MCF 10A (cell line): ENCODE measurements at regions not wholly inside any gene's neighbourhood (a gene's known extent, or its start where the extent isn't known, plus 50 kb on each side); places are given as distances from the start of the nearest gene placed in this dataset.
A peak's percentile ranks its signal among the peaks of the same experiment; 100 is the strongest.

Experiments used
- BruUV-seq: library from RNA; stranded (reverse); fragments of 400-500 nt; replicated peaks from 2 replicates; lab custom pipeline; 2021; lab: Mats Ljungman, UMichigan
- CTCF ChIA-PET: fragments of 300-600 bp; sonication (Branson Sonifier 250); formaldehyde crosslinking; extraction: SDS; loops from one replicate; lab custom pipeline; 2021; ENCODE audit warnings: antibody characterized with exemption, inconsistent platforms; lab: Yijun Ruan, JAX
- POLR2A ChIA-PET: fragments of 300-600, 350-650 bp; sonication (Branson Sonifier 250); formaldehyde crosslinking; extraction: SDS; loops from one replicate; lab custom pipeline; 2020; ENCODE audit warnings: antibody characterized with exemption, inconsistent platforms; lab: Yijun Ruan, JAX
- DNase-seq: peaks from one replicate; pipeline ENCODE4 v3.0.0-alpha.2; 2018; ENCODE audit not compliant: unreplicated experiment
- H3K27ac Mint-ChIP-seq: one replicate; pipeline ENCODE4 v1.8.0; 2022; ENCODE audit warnings: mild to moderate bottlenecking, low read depth, mixed read lengths; ENCODE audit not compliant: unreplicated experiment
- H3K27me3 Mint-ChIP-seq: one replicate; pipeline ENCODE4 v1.8.0; 2022; ENCODE audit warnings: mixed read lengths; ENCODE audit not compliant: insufficient read depth, unreplicated experiment
- H3K36me3 Mint-ChIP-seq: one replicate; pipeline ENCODE4 v1.8.0; 2022; ENCODE audit warnings: mild to moderate bottlenecking, moderate library complexity, mixed read lengths; ENCODE audit not compliant: insufficient read depth, unreplicated experiment
- H3K4me1 Mint-ChIP-seq: one replicate; pipeline ENCODE4 v1.8.0; 2022; ENCODE audit warnings: mixed read lengths; ENCODE audit not compliant: insufficient read depth, unreplicated experiment
- H3K4me3 Mint-ChIP-seq: one replicate; pipeline ENCODE4 v1.8.0; 2022; ENCODE audit warnings: mild to moderate bottlenecking, moderate library complexity, mixed read lengths; ENCODE audit not compliant: unreplicated experiment
- H3K9me3 Mint-ChIP-seq: one replicate; pipeline ENCODE4 v1.8.0; 2022; ENCODE audit warnings: mixed read lengths; ENCODE audit not compliant: unreplicated experiment
- intact Hi-C: fragments of 100-400 bp; cut with micrococcal nuclease; formaldehyde crosslinking; loops from 2 replicates; pipeline ENCODE4 v1.14.1; 2022
- TF ChIP-seq, protein P1 (sequence below): fragments of 200-600 bp; IDR thresholded peaks from one replicate; pipeline ENCODE4 v1.8.0; 2022; ENCODE audit warnings: antibody characterized with exemption, mild to moderate bottlenecking; ENCODE audit not compliant: unreplicated experiment

DNA sequence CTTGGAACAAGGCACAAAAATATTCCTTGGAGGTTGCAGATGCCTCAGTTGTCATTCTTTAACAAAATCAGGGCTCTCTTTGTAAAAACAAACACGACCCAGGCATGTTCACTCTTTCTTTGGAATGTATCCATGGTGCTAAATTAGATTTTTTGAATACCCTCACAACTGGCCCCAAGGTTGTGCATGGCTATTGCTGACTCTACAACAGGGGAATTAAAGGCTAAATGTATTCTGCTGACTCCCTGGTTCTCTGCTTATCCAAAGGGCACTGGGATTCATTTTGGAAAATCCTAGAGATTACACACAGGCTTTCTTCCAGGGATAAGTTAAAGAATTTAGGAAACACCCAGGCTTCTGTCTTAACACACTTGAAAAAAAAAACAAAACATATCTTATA lies 332.5 kb downstream of the WDR11 start:
- no peaks in the 10 kb centered on the region for H3K36me3 Mint-ChIP-seq
- H3K9me3 Mint-ChIP-seq: no peaks in the 10 kb centered on the region
- CTCF ChIA-PET: no interaction called here
- POLR2A ChIA-PET: no interaction called here
- peaks cover 6% of the 10 kb centered on the region for H3K4me1 Mint-ChIP-seq
- H3K27ac Mint-ChIP-seq: no peak overlapping the region
- H3K4me3 Mint-ChIP-seq: no peak overlapping the region
- TF ChIP-seq, protein P1, sequence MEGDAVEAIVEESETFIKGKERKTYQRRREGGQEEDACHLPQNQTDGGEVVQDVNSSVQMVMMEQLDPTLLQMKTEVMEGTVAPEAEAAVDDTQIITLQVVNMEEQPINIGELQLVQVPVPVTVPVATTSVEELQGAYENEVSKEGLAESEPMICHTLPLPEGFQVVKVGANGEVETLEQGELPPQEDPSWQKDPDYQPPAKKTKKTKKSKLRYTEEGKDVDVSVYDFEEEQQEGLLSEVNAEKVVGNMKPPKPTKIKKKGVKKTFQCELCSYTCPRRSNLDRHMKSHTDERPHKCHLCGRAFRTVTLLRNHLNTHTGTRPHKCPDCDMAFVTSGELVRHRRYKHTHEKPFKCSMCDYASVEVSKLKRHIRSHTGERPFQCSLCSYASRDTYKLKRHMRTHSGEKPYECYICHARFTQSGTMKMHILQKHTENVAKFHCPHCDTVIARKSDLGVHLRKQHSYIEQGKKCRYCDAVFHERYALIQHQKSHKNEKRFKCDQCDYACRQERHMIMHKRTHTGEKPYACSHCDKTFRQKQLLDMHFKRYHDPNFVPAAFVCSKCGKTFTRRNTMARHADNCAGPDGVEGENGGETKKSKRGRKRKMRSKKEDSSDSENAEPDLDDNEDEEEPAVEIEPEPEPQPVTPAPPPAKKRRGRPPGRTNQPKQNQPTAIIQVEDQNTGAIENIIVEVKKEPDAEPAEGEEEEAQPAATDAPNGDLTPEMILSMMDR: no peak
- H3K27me3 Mint-ChIP-seq: no peaks in the 10 kb centered on the region
- no peak for DNase-seq
- intact Hi-C loops: loop anchor here (10.0 kb wide), 1 partner anchor 551 kb away; no protein-coding TSS in a partner anchor
- BruUV-seq: no TSS peak

DNA sequence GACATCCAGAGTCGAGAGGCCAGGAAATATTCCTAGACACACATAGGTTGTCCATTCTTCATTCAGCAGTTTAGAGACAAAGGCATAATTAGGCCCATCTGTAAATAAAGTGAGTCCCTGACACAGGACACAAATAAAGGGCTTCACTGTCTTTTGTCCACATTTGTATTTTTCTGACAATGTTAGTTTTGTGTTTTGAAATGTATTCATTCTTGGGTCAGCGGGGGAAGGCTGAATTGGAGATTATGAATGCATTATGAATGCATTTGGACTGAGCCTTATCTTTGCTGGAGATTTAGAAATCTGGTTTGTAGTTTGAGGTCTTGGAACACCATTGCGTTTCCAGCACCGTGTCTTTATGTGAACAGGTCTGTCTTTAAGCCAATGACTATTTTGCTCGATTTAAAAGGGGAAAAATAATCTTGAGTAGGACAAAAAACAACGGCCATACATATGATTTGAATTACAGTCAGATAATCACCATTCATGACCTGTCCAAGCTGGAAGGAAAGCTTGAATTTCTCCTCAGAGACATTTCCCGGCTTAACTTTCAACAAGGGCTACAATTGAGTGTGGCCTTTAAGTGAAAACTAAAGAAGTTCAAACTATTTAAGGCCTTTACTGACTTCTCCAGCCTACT lies 334.8 kb downstream of the WDR11 start:
- POLR2A ChIA-PET: no interaction called here
- H3K36me3 Mint-ChIP-seq: no peaks in the 10 kb centered on the region
- intact Hi-C loops: loop anchor here (10.0 kb wide), 1 partner anchor 549 kb away; no protein-coding TSS in a partner anchor

DNA sequence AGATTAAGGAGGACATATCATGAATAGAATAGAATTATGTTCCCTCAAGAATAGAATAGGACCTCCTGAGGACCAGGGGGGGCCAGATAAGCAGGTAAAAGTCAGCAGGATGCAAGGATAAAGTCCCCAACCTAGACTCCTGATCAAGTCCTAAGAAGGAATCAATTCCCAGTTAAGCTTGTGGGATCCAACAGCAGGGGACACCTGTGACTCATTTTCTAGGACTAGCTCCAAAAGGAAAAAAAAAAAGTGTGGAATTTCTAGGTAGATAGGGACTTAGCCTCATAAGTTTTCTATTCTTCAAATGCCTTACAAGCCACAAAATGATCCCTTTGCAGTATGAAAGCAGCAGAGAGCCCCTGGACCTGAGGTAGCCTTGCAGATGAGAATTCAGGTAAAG lies 336.2 kb downstream of the WDR11 start:
- no peak overlapping the region for H3K4me3 Mint-ChIP-seq
- no peaks in the 10 kb centered on the region for H3K36me3 Mint-ChIP-seq
- no TSS peak for BruUV-seq
- TF ChIP-seq, protein P1: no peak
- POLR2A ChIA-PET: interaction anchor here (1.5 kb wide), 1 partner anchor 8 kb away, joined by 11 read pairs; no protein-coding TSS in a partner anchor
- no peak overlapping the region for H3K27ac Mint-ChIP-seq
- no peaks in the 10 kb centered on the region for H3K9me3 Mint-ChIP-seq
- intact Hi-C loops: loop anchor here (10.0 kb wide), 1 partner anchor 547 kb away; no protein-coding TSS in a partner anchor
- H3K27me3 Mint-ChIP-seq: no peaks in the 10 kb centered on the region
- CTCF ChIA-PET: interaction anchor here (0.6 to 2.0 kb wide), 5 partner anchors 11 to 700 kb away, joined by 3 to 7 read pairs (median 3); no protein-coding TSS in a partner anchor
- DNase-seq: no peak
- no peaks in the 10 kb centered on the region for H3K4me1 Mint-ChIP-seq

More for the DNA sequence above, 334.8 kb downstream of the WDR11 start:
- no peak for DNase-seq
- Mint-ChIP-seq H3K27me3 (no peaks in the 10 kb centered on the region), H3K27ac (no peak overlapping the region), H3K4me1 (no peaks in the 10 kb centered on the region), H3K9me3 (no peaks in the 10 kb centered on the region), H3K4me3 (no peak overlapping the region)
- TF ChIP-seq, protein P1: no peak
- BruUV-seq: no TSS peak
- CTCF ChIA-PET: interaction anchor here (1.1 kb wide), 1 partner anchor 17 kb away, joined by 3 read pairs; no protein-coding TSS in a partner anchor

DNA sequence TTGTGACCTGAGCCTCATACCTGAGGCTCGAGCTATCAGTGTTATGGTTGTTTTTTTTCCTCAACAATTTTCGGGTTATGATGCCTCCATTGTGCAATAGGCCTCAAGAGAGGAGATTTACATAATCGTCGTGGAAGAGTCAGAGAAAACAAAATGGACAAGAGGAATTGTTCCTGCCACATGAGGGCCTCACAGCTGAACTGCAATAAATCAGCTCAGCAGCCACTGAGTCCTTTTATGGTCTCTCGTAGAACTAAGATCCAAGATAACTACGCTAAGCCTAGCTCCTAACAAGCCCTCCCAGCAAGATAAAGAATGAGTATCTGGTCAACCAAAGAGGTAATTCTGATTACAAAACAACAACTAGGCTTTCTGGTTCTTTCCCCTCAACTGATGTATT lies 336.8 kb downstream of the WDR11 start:
- intact Hi-C loops: loop anchor here (10.0 kb wide), 1 partner anchor 547 kb away; no protein-coding TSS in a partner anchor
- no peak overlapping the region for H3K27ac Mint-ChIP-seq
- H3K4me3 Mint-ChIP-seq: no peak overlapping the region
- BruUV-seq: no TSS peak
- no peaks in the 10 kb centered on the region for H3K27me3 Mint-ChIP-seq
- H3K9me3 Mint-ChIP-seq: no peaks in the 10 kb centered on the region
- H3K4me1 Mint-ChIP-seq: no peaks in the 10 kb centered on the region
- TF ChIP-seq, protein P1: no peak
- DNase-seq: peak; percentile 26
- CTCF ChIA-PET: interaction anchor here (0.7 to 2.0 kb wide), 4 partner anchors 12 to 422 kb away, joined by 3 to 7 read pairs (median 3); no protein-coding TSS in a partner anchor
- POLR2A ChIA-PET: interaction anchor here (1.5 kb wide), 1 partner anchor 9 kb away, joined by 11 read pairs; no protein-coding TSS in a partner anchor
- no peaks in the 10 kb centered on the region for H3K36me3 Mint-ChIP-seq
